LNCaP clone FGC (cell line): ENCODE measurements at regions not wholly inside any gene's neighbourhood (a gene's known extent, or its start where the extent isn't known, plus 50 kb on each side); places are given as distances from the start of the nearest gene placed in this dataset.

Experiments
- DNase-seq: peaks from one replicate; pipeline ENCODE4 v3.0.0-alpha.2; 2011; ENCODE audit warnings: low read depth
- H3K4me3 ChIP-seq: 2 replicates; pipeline ENCODE4 v1.5.1; 2011; ENCODE audit warnings: mild to moderate bottlenecking, low read depth, low read length, control low read depth
- CTCF ChIP-seq: IDR thresholded peaks from 2 replicates; pipeline ENCODE4 v1.5.1; 2012; ENCODE audit warnings: mild to moderate bottlenecking; ENCODE audit not compliant: control insufficient read depth, insufficient read depth; ENCODE audit errors: extremely low read depth

DNA sequence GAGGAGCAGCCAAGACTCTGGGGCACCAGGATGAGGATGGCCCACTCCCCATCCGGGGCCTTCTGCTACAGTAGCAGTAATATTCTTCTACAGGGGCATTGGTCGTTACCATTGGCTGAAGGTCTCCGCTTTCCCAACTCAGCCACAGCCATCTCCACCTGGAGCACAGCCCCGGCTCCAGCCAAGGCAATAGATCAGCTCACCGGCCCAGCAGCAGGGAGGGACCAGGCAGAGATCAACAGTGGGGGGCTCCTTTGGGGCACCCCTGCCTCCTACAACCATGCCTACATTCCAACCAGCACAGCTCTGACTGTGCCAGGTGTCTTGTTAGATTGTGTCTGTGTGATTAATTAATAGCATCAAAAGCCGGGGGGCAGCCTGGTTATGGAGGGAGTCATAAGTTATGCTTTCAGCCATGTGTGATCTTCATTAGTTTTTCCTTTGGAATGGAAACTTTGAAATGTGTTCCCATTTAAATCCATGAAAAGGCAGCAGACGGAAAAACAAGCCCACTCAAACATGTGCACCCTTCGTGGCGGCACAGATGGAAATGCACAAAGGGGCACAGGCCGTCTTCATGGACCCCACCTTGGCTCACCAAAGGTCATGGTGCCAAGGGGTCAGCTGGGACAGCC lies 68.6 kb upstream of the BZW1 start:
- TF ChIP-seq CTCF = no peak
- H3K4me3 ChIP-seq = no peak overlapping the region

GRCh38 chr2:200744201-200744602 lies 67.5 kb upstream of the BZW1 start:
- no peak overlapping the region for H3K4me3 ChIP-seq
- no peak for TF ChIP-seq CTCF
- DNase-seq = no peak

More for the DNA sequence above, 68.6 kb upstream of the BZW1 start:
- no peak for DNase-seq

DNA sequence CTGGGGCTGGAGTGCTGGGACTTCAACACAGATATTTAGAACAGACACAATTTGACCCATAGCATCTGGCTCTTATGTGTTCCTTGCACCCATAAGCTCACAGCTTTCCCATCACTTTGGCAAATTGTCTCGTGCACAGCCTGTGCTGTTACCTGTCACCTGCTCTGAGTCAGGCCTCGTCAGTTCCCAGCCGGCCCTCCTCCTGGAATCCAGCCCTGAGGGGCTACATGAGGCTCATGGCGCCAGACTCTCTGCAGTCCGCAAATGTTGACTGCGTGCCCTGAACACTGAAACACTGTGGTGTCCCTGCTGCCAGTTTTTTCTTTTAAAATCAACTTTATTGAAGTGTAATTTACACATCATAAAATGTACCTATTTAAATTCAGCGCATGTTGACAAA lies 65.4 kb upstream of the BZW1 start:
- DNase-seq = no peak
- TF ChIP-seq CTCF = no peak
- no peak overlapping the region for H3K4me3 ChIP-seq

DNA sequence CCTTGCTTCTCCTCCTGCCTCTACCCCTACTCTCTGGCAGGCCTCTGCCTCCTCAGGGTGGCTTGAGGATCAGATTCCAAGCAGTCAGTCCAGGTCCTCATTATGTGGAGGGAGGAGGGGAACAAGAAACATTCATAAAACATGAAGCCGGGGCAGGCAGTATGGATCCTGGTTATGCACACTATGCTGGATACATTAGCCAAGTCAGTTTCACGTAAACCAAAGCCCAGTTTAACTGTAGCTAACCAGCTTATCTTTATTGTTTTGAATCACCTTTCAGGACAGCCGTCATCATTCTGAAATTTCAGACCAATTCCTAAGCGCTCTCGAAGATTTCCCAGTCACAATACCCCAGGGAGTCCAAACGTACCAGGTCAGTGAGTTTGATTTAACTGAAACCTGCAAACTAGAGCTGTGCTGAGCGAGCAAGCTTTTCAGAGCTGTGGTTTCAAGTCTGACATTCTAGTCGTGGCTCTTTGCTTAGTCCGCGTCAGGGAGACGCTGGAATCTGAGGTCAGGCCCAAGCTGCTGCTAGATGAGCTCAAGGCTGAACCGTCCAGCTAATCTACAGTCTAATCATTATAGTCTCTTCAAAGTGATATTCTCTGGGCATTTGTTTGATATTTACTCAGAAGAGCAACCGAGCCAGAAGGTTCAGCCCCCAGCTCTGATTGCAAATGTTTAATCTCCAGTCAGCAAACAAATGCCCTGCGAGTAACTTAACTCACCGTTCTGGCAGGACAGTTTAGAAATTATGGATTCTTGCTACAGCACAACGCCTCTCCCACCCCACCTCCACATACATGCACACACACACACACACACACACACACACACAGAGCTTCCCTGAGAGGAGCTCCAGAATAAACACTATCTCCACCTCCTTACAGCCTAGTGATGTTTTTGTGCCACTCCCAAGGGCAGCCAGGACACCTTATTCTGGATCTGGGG lies 63.8 kb upstream of the BZW1 start:
- no peak for TF ChIP-seq CTCF
- H3K4me3 ChIP-seq = no peak overlapping the region
- DNase-seq = peak; percentile 96

DNA sequence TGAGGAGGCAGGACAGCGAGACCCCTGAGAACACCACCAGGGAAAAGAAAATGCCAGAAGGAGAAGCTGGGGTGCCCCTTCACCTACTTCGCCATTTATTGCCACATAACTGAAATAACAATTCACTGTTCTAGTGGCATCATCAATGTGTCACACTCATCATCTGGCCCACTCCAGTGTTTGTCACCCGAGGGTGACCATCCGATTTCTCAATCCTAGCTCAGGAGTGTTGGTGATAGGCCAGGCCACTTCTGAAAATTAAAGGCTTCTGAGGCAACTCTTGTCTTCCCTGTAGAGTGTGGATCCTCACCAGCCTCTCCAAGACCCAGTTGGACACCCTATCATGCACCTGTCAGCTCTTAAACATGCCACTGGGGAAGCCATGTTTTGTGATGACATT lies 62.9 kb upstream of the BZW1 start:
- no peak for TF ChIP-seq CTCF
- H3K4me3 ChIP-seq = no peak overlapping the region
- DNase-seq = no peak

GRCh38 chr2:200749631-200750322 lies 61.9 kb upstream of the BZW1 start:
- no peak for TF ChIP-seq CTCF
- H3K4me3 ChIP-seq = no peak overlapping the region
- no peak for DNase-seq
